ENCODE measurements at regions not wholly inside any gene's neighbourhood (a gene's known extent, or its start where the extent isn't known, plus 50 kb on each side); places are given as distances from the start of the nearest gene placed in this dataset.

DNA sequence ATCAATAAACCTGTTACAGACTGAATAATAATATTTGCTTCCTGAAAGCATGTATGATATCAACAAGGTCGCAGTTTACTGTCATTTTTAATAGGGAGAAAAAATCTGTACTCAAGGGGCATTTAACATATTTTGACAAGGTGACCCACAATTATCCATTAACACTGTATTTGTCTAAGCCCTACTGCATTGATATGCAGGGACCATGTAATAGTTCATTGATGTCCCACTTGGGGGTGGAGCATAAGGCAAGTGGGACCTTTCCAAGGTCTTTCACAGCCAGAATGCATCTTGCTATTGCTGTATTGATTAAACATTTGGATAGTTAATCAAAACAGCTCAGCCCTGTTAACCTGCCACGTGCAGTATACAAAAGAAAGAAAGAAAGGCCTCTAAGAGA is 502.0 kb downstream of the NR2F1-AS1 start:
- Histone ChIP-seq H3K9me3 (no peaks in the 10 kb centered on the region), H3K36me3 (ENCODE audit: low read depth) (no peaks in the 10 kb centered on the region), H3K4me3 (no peak overlapping the region), H3K4me1 (ENCODE audit: low read depth) (no peaks in the 10 kb centered on the region)
- TF ChIP-seq, protein P1, sequence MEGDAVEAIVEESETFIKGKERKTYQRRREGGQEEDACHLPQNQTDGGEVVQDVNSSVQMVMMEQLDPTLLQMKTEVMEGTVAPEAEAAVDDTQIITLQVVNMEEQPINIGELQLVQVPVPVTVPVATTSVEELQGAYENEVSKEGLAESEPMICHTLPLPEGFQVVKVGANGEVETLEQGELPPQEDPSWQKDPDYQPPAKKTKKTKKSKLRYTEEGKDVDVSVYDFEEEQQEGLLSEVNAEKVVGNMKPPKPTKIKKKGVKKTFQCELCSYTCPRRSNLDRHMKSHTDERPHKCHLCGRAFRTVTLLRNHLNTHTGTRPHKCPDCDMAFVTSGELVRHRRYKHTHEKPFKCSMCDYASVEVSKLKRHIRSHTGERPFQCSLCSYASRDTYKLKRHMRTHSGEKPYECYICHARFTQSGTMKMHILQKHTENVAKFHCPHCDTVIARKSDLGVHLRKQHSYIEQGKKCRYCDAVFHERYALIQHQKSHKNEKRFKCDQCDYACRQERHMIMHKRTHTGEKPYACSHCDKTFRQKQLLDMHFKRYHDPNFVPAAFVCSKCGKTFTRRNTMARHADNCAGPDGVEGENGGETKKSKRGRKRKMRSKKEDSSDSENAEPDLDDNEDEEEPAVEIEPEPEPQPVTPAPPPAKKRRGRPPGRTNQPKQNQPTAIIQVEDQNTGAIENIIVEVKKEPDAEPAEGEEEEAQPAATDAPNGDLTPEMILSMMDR (IDR thresholded peaks at IDR 0.05), result no peak
- DNase-seq (no peak), ATAC-seq (no peak)
- intact Hi-C loops (cut with DNase I, micrococcal nuclease), result no loop called here

DNA sequence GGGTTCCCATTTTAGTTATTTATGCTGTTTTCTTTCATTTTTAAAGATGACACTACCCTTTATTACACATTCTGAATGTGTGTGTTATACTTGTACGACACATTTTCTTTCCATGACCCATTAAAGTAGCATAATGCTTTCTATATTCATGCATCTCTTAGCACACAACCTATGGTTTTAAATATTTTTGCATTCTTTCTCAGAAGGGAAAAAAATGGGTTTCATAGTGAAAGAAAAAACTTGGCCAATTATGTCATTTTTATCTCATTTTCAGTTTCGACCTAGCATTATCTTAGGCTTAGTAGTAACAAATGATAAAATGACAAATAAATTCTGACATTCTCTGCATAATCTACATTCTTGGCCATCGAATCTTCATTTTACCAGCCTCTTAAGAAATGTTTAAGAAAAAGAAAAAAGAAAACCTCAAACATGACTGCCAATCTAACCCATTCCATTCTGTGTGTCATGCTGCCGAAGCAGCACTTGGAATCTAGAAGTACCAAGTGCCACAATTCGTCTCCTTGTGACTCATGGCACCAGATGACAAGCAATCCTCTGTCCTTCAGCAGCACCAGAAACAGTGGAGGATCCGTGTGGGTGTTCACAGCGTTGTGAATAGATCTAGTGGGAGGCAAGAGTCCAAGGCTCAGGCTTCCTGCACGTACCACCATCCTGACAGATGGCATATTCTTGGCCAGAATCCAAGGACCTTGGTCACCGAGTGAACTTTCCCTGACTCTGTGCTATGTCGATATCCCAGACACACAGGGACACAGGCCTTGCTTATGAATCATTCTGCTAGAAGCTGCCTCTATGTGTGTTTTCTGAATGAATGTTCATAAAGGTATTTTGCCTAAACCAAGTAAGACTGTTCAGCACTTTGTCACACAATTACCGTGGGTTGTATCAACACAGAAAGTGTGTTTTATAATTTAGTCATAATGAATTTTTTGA is 502.7 kb downstream of the NR2F1-AS1 start:
- TF ChIP-seq, protein P1 (IDR thresholded peaks at IDR 0.05), result no peak
- intact Hi-C loops (cut with DNase I, micrococcal nuclease), result no loop called here
- Histone ChIP-seq H3K4me1 (ENCODE audit: low read depth) (no peaks in the 10 kb centered on the region), H3K36me3 (ENCODE audit: low read depth) (no peaks in the 10 kb centered on the region), H3K9me3 (no peaks in the 10 kb centered on the region), H3K4me3 (no peak overlapping the region)
- DNase-seq, result peak in 1 of 3 donors; percentile 4
- ATAC-seq, result peak; percentile 28

DNA sequence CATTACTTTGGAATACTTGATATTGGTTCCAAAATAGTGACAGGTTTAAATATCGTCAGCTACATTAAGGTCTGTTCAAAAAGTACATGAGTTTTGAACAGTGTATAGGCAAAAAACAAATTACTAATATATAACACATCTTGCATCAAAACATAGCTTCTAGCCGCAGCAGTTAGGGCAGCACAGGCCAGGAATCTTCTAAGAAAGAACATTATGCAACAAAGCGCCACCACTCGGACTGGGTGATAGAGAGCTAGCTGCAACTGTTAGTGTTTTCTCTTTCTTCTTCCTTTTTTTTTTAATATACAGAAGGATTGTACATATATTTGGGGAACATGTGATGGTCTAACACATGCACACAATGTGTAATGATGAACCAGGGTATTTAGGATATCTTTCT is 504.5 kb downstream of the NR2F1-AS1 start:
- ATAC-seq, result no peak

DNA sequence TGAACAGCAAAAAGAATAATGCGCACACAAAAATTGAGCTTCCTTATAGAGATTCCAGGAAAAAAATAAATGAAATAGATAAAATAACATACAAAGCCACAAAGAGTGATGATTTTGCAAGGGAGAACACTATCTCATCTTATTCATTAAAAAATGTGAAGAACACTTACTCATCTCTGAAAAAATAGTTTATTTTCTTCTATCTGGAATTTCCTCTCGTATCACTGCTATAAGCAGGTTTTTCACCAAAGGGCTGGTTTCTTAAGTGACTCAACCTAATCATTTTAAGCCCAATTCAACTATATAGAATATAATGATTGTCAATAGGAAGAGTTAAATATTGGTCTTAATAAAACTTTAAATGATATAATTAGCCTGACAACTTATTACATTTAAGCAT is 504.9 kb downstream of the NR2F1-AS1 start:
- ATAC-seq (no peak), DNase-seq (no peak)
- Histone ChIP-seq H3K36me3 (ENCODE audit: low read depth) (no peaks in the 10 kb centered on the region), H3K9me3 (no peaks in the 10 kb centered on the region), H3K4me3 (no peak overlapping the region), H3K4me1 (ENCODE audit: low read depth) (no peaks in the 10 kb centered on the region)
- TF ChIP-seq, protein P1 (IDR thresholded peaks at IDR 0.05), result no peak
- intact Hi-C loops (cut with DNase I, micrococcal nuclease), result no loop called here

More for the DNA sequence above, 504.5 kb downstream of the NR2F1-AS1 start:
- no peaks in the 10 kb centered on the region for H3K36me3 ChIP-seq (ENCODE audit: low read depth)
- no peaks in the 10 kb centered on the region for H3K9me3 ChIP-seq
- TF ChIP-seq, protein P1 (IDR thresholded peaks at IDR 0.05), result no peak
- no peak overlapping the region for H3K4me3 ChIP-seq
- intact Hi-C loops (cut with DNase I, micrococcal nuclease), result no loop called here
- H3K4me1 ChIP-seq (ENCODE audit: low read depth), result no peaks in the 10 kb centered on the region
- no peak for DNase-seq

DNA sequence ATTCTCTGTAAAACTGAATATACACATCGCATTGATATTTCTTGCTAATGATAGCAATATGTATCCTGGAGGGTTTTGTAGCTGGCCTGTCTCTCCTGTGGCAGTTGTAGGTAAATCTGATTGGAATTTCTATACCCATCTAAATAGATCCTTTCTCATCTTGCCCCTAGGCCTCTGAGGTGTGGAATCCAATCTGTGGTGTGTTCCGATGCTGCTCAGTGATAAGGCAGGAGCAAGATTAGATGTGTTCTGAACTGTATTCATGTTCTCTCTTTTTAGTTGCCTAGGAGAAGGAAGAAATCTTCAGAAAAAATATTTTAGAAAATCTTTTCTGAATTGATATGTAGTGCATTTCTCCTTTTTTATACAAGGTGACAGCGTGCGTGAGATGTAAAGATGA is 507.5 kb downstream of the NR2F1-AS1 start:
- TF ChIP-seq, protein P1 (IDR thresholded peaks at IDR 0.05), result no peak
- Histone ChIP-seq H3K4me1 (ENCODE audit: low read depth) (no peaks in the 10 kb centered on the region), H3K9me3 (no peaks in the 10 kb centered on the region), H3K36me3 (ENCODE audit: low read depth) (no peaks in the 10 kb centered on the region), H3K4me3 (no peak overlapping the region)
- no peak for ATAC-seq
- no peak for DNase-seq
- intact Hi-C loops (cut with DNase I, micrococcal nuclease), result no loop called here

All from mucosa of descending colon (tissue), 3 donors.